Cardiac muscle cell (in vitro differentiated cells and primary cell): ENCODE measurements at regions not wholly inside any gene's neighbourhood (a gene's known extent, or its start where the extent isn't known, plus 50 kb on each side); places are given as distances from the start of the nearest gene placed in this dataset.

Experiments used
- DNase-seq, 2 donors: peaks; one replicate each; pipeline versions ENCODE4 v3.0.0 to v3.0.0-alpha.2; 2010 to 2017; ENCODE audit warnings: low read depth in 1 of 2, low spot score in 1 of 2
- H3K27ac ChIP-seq: fragments of 200-600 bp; sonication (generic); 2 replicates; pipeline ENCODE4 v1.5.1; 2016
- H3K27me3 ChIP-seq: fragments of 200-600 bp; sonication (generic); 2 replicates; pipeline ENCODE4 v1.6.0; 2016; ENCODE audit warnings: control low read depth
- H3K36me3 ChIP-seq: fragments of 200-600 bp; sonication (generic); 2 replicates; pipeline ENCODE4 v1.5.1; 2016; ENCODE audit warnings: control low read depth
- H3K4me1 ChIP-seq: fragments of 200-600 bp; sonication (generic); 2 replicates; pipeline ENCODE4 v1.8.1; 2017; ENCODE audit warnings: low read depth, mild to moderate bottlenecking, mixed run types
- H3K4me3 ChIP-seq: fragments of 200-600 bp; sonication (generic); 2 replicates; pipeline ENCODE4 v1.5.1; 2016; ENCODE audit warnings: mild to moderate bottlenecking
- H3K9me3 ChIP-seq: fragments of 200-600 bp; sonication (generic); 2 replicates; pipeline ENCODE4 v1.5.1; 2017; ENCODE audit warnings: low read depth, mild to moderate bottlenecking, control low read depth
- TF ChIP-seq, protein P1 (sequence below): IDR thresholded peaks from 2 replicates; pipeline ENCODE4 v1.5.1; 2012; ENCODE audit warnings: low read depth, mild to moderate bottlenecking, low read length

DNA sequence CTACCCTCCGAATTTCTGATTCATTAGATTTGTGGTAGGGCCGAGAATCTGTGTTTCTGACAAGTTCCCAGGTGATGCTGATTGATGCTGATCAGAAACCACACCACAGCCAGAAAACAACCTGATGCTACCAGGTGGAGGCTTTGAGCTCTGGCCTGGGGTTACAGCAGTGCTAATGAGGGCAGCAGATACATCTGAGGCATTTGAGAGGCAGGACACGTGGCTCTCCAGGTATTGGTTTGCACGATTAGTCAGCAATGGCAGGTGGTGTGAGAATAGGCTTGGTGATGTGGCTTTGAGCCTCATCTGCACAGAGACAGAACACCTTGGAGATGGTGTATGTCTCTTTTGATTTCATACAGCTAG is 78.8 kb upstream of the THBS1 start:
- Histone ChIP-seq H3K4me3 (no peak overlapping the region), H3K36me3 (no peaks in the 10 kb centered on the region), H3K27ac (no peak overlapping the region), H3K4me1 (peaks cover 27% of the 10 kb centered on the region), H3K9me3 (no peaks in the 10 kb centered on the region), H3K27me3 (no peaks in the 10 kb centered on the region)
- TF ChIP-seq, protein P1, sequence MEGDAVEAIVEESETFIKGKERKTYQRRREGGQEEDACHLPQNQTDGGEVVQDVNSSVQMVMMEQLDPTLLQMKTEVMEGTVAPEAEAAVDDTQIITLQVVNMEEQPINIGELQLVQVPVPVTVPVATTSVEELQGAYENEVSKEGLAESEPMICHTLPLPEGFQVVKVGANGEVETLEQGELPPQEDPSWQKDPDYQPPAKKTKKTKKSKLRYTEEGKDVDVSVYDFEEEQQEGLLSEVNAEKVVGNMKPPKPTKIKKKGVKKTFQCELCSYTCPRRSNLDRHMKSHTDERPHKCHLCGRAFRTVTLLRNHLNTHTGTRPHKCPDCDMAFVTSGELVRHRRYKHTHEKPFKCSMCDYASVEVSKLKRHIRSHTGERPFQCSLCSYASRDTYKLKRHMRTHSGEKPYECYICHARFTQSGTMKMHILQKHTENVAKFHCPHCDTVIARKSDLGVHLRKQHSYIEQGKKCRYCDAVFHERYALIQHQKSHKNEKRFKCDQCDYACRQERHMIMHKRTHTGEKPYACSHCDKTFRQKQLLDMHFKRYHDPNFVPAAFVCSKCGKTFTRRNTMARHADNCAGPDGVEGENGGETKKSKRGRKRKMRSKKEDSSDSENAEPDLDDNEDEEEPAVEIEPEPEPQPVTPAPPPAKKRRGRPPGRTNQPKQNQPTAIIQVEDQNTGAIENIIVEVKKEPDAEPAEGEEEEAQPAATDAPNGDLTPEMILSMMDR, result no peak
- no peak for DNase-seq

DNA sequence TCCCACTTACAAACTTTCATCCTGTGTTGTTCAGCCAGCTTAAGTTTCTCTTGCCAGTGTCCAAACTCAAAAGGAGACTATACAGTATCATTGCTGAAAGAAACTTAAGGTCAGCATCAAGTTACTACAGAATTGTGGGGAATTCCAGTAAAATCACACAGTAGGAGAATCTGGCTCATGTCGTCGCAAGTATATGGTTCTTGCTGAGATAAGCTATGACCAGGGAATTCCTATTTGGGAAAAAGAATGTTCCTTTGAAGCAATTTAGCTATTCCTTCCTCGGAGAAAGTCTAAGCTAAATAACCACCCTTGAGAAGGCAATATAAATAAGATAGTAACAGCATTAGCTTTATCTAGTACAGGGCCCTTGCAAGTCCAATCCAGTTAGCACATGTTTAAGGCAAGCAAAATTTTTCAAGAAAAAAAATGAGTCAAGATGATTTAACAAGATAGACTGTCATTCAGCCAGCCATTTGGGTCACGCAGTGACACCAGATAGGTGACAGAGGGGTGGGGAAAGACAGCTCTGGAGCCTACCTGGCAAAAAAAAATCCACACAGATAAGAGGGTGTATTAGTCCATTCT is 78.2 kb upstream of the THBS1 start:
- Histone ChIP-seq H3K27ac (no peak overlapping the region), H3K36me3 (no peaks in the 10 kb centered on the region), H3K27me3 (no peaks in the 10 kb centered on the region), H3K9me3 (no peaks in the 10 kb centered on the region), H3K4me1 (peaks cover 24% of the 10 kb centered on the region), H3K4me3 (no peak overlapping the region)
- TF ChIP-seq, protein P1, result no peak
- peak in 1 of 2 donors; percentile 76 for DNase-seq

DNA sequence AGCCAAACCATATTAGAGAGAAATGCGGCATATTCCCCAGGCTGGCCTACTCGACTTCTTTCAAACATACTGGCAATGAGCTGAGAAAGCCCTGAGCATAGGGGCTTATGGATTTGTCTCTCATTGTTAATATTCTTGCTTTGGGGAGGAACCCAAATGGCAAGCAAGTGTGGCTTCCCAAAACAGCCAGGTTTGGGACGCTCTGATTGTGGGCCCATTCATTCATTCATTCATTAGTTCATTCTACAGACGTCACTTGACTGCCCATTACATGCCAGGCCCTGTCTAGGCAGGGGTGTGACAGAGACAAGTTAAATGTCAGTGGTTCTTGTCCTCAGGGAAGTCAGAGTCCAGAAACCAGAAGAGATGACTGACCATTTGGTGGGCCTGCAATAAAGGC is 77.4 kb upstream of the THBS1 start:
- Histone ChIP-seq H3K4me3 (no peak overlapping the region), H3K27ac (no peak overlapping the region), H3K27me3 (no peaks in the 10 kb centered on the region), H3K36me3 (no peaks in the 10 kb centered on the region), H3K9me3 (no peaks in the 10 kb centered on the region), H3K4me1 (peaks cover 18% of the 10 kb centered on the region)
- TF ChIP-seq, protein P1, result no peak
- DNase-seq, result no peak

DNA sequence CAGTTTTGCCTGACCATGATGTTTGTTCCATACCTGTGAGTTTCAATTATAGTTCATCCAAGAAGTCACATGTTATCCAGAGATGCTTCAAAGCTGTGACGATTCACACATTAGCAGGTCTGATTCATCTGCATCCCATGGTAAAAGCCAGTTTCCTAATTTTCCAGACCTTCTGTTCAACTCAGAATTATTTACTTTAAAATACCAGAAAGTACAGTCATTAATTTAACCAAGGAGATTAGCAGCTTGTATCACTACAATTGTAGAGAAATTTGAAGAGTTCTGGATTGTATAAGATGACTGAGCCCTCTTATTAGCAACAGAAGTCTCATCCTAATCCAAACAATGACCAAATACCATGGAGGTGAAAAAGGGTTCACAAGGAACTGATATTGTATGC is 76.1 kb upstream of the THBS1 start:
- H3K9me3 ChIP-seq, result no peaks in the 10 kb centered on the region
- peaks cover 13% of the 10 kb centered on the region for H3K4me1 ChIP-seq
- H3K4me3 ChIP-seq, result no peak overlapping the region
- DNase-seq, result peak in 1 of 2 donors; percentile 69
- TF ChIP-seq, protein P1, result no peak
- H3K27ac ChIP-seq, result no peak overlapping the region
- no peaks in the 10 kb centered on the region for H3K36me3 ChIP-seq
- H3K27me3 ChIP-seq, result no peaks in the 10 kb centered on the region

DNA sequence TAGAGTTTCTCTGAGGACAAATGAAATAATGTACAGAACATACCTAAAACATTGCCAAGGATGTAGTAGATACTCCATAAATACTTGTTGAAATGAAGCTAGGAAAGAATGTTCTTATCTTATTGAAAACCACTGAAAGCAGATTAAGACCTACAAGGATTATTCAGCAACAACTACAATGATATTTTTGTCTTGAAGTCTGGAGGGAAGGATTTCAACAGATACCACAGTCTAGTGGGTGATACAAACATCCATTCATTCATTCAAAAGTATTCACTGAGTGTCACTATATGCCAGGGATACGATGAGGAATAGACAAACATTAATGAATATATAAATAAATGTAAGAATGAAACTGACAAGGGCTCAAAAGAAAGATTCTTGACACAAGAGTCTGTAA is 74.7 kb upstream of the THBS1 start:
- Histone ChIP-seq H3K9me3 (no peaks in the 10 kb centered on the region), H3K4me1 (peaks cover 18% of the 10 kb centered on the region), H3K36me3 (no peaks in the 10 kb centered on the region), H3K27me3 (no peaks in the 10 kb centered on the region), H3K4me3 (no peak overlapping the region), H3K27ac (no peak overlapping the region)
- TF ChIP-seq, protein P1, result no peak
- peak in 1 of 2 donors; percentile 81 for DNase-seq

DNA sequence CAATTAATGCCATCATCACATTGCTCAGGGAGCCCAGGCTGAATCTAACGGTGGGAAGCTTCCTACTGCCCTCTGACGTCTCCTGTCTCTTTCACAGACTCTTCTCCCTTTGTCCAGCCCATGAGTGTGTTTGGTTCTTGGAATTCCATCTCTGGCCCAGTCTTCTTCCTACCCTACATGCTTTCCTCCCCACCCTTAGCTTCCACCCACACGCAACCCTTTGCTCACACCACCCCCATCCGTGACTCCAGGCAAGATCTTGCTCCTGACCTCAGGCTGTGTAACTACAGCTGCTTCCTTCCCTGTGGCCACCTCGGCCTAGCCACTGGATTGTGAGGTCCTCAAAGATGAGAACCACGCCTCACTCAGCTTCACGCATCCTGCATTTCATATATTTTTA is 72.3 kb upstream of the THBS1 start:
- Histone ChIP-seq H3K36me3 (no peaks in the 10 kb centered on the region), H3K4me3 (no peak overlapping the region), H3K9me3 (no peaks in the 10 kb centered on the region), H3K27me3 (no peaks in the 10 kb centered on the region), H3K27ac (no peak overlapping the region), H3K4me1 (peaks cover 15% of the 10 kb centered on the region)
- TF ChIP-seq, protein P1, result no peak
- DNase-seq, result no peak
